ENCODE measurements at regions not wholly inside any gene's neighbourhood (a gene's known extent, or its start where the extent isn't known, plus 50 kb on each side); places are given as distances from the start of the nearest gene placed in this dataset.
"Not testable (repeated sequence)": the region's sequence is repeated elsewhere in the genome, so short reads cannot be mapped to it uniquely, and the experiment has no call there.

DNA sequence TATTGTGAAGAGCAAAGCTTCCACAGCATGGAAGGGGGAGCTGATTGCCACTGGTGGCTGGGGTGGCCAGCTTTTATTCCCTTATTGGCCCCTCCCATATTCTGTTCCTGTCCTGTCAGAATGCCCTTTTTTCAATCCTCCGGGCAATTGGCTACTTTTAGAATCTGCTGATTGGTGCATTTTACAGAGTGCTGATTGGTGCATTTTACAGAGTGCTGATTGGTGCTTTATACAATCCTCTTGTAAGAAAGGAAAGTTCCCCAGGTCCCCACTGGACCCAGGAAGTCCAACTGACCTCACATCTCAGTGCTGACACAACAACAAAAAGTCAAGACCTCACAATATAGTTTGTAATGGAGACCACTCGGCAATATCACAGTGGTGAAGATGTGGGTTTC lies 195.0 kb downstream of the SPATA31A6 start:
- DNase-seq: no peak

DNA sequence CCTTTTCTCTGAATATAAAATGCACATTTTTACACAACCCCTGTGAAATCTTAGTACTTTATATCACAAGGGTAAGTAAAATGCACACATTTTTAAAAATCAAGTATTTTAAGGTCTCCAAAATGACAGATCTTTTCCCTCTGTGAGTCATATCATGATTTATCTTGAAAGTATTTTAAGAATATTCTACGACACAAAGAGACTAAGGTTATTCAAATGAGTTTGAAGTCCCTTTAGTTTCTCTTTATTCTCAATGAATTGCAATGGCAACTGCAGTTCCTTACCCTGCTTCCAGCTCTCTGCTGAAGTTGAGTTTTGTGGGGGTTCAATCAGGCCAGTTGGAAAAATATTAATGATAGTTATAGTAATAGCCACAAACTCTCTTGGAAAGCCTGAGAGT lies 196.1 kb downstream of the SPATA31A6 start:
- not testable (repeated sequence) for DNase-seq

DNA sequence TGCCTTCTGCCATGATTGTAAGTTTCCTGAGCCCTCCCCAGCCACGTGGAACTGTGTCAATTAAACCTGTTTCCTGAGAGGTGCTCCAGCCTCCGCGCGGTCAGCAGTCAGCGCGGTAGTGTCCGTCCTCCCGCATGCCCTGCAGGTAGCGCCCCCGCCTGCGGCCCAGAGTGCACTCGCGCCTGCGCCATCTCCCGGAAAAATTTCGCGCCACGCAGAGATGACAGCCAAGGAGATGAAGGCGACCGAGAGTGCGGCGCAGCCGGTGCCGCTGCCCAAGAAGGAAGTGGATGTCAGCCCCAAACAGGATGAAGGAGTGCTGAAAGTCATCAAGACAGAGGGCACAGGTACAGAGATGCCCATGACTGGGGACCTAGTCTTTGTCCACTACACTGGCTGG lies 201.1 kb downstream of the SPATA31A6 start:
- not testable (repeated sequence) for DNase-seq

DNA sequence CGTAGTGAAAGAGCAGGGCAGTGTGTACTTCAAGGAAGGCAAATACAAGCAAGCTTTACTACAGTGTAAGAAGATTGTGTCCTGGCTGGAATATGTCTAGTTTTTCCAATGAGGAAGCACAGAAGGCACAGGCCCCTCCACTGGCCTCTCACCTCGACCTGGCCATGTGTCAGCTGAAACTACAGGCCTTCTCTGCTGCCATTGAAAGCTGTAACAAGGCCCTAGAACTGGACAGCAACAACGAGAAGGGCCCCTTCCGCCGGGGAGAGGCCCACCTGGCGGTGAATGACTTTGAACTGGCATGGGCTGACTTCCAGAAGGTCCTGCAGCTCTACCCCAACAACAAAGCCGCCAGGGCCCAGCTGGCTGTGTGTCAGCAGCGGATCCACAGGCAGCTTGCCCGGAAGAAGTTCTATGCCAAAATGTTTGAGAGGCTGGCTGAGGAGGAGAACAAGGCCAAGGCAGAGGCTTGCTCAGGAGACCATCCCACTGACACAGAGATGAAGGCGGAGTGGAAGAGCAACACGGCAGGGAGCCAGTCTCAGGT lies 202.2 kb downstream of the SPATA31A6 start:
- not testable (repeated sequence) for DNase-seq

DNA sequence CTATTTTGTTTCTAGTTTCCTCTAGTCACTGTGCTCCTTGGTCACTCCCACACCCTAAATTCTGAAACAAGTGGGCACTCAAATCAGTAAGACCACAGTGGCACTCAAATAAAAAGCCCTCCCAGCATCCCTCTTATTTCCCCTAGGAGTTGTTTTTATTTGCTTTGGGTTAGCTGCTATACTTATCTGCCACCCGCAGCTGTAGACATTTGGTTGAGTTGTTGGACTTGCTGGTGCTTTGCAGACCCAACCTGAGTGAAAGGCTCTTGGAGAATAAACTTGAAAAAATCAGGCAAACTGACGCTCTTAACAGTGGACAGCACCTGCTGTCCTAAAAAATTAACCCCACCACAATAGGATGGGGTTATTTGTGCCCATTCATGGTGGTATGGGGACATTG lies 203.0 kb downstream of the SPATA31A6 start:
- DNase-seq: no peak

DNA sequence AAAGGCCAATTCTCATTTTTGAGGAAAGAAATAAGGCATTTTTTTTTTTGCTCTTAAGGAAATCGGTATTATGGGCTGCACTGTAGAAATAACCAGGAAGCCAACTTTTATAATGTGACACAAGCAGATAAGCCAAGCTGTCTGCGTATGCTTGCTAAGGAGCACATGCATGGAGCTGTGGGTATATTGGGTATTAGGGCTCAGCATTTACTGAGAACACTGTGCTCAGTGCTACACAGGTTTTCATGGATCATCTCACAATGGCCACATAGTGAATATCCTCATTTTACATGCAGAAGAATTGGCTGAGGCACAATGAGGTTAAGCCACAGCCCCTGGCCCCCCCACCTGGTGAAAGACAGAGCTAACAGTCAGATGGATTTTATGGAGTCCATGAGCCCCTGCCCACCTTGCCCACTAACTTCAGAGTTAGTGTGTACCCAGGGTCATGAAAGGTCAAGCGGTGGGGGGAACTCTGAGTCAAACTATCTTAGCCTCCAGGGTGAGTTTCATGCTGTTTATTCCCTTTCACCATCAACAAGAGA lies 204.8 kb downstream of the SPATA31A6 start:
- DNase-seq: no peak

DNA sequence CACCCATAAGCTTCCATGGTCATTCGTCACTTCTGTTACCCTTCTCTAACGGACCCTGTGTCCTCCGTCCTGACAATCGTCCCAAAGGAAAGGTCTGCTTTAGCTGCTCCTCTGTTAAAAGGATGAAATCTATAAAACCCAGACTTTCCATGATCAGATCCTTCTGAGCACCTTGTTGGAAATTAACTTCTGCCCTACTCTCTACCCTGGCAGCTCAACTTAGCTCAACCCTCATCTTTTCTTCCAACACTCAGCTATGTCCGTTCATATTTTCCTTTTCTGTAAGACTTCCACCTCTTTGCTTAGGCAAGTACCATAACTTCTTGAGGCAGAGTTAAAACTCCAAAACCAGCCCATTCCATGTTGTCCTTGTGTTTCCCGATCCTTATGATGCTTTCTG lies 205.4 kb downstream of the SPATA31A6 start:
- DNase-seq: no peak

DNA sequence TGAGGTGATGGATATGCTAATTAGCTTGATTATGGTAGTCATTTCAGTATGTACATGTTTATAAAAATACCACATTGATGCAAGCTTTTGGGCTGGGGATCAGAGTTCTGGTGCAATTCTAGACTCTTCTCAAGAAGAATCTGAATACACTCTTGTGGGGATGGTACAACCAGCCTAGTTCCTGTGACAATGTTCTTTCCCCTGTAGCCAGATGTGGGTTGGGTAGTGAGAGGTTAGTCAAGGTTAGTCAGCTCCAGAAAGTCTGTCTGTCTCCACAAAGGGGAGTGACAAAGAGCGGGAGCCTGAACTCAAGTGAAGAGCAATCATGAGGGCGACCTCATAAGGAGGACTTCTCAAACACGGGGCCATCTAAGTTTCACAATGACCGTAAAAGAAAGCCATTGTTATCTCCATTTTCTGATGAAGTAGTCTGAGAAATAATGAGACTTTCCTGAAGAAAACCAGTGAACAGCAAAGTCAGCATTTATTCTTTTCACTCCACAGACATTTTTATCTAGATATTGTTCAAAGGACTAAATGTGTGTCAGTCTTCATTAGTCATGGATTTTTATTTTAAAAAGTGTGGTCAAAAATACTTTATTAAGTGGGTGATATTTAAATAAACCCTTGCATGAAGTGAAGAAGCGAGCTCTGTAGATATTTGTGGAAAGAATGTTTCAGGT lies 209.5 kb downstream of the SPATA31A6 start:
- not testable (repeated sequence) for DNase-seq

DNA sequence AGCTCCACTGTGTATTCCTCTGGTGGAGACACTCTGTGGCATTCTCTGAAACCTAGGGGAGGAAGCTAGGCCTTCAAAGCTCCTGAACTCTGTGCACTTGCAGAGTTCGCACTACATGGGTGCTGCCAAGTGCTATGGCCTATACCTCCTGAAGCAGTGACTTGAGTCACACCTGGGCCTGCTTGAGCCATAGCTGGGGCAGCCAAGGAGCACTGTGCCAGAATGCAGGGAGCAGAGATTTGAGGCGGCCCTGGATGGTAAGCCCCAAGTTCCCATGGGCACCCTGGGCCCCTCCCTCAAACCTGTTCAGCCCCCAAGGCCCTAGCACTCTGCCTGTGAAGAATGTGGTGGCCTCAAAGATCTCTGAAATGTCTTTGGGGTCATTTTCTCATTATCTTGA lies 212.9 kb downstream of the SPATA31A6 start:
- no peak for DNase-seq

DNA sequence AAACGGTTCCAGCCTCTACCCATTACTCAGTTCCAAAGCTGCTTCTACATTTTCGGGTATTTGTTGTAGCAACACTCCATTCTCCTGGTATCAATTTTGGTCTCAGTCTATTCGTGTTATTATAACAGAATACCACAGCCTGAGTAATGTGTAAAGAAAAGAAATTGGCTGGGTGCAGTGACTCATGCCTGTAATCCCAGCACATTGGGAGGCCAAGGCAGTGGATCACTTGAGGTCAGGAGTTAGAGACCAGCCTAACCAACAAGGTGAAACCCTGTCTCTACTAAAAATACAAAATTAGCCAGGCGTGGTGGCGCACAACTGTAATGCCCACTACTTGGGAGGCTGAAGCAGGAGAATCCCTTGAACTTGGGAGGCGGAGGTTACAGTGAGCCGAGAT lies 213.9 kb downstream of the SPATA31A6 start:
- DNase-seq: not testable (repeated sequence)

DNA sequence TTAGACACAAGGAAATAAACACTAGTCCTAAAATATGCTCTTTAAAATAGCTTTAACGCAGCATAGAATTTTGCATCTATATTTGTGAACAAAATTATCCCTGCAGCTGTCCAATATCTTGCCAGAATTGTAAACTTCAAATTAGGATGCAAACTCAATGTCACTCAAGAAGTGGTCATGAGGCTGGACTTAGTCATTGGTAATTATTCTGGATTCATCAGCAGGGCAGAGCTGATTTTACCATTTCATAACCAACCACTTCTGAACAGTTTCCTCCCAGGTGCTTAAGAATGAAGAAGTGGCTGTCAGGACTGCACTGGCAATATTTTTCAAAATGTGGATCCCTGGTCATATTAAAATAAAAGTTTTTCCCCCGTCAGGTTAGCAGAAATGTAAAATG lies 219.5 kb downstream of the SPATA31A6 start:
- DNase-seq: not testable (repeated sequence)

DNA sequence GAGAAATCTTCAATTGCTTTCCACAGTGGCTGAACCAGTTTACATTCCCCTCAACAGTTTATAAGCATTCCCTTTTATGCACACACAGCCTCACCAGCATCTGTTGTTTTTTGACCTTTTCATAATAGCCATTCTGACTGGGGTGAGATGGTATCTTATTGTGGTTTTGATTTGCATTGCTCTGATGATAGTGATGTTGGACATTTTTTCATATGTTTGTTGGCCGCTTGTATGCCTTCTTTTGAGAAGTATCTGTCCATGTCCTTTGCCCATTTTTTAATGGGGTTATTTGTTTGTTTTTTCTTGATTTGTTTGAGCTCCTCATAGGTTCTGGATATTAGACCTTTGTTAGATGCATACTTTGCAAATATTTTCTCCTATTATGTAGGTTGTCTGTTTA lies 226.1 kb downstream of the SPATA31A6 start:
- not testable (repeated sequence) for DNase-seq

DNA sequence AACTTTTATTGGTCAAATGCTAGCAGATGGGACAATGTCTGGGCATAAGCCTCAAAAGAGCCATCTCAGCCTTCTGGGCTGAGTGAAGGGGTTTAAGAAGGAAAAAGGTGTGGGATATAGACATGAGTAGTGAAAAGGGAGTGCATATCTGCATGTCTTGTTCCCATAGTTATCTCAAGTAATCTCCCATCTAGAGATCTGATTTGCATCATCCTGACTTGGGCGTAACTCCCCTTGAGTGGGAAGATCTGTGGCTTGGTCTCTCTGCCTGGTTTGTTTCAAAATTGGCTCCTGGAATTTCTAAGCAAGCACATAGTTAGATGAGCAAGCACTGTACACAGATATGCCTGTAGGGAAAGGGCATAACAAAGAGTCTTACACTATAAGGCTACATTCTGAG lies 228.9 kb downstream of the SPATA31A6 start:
- DNase-seq: not testable (repeated sequence)

DNA sequence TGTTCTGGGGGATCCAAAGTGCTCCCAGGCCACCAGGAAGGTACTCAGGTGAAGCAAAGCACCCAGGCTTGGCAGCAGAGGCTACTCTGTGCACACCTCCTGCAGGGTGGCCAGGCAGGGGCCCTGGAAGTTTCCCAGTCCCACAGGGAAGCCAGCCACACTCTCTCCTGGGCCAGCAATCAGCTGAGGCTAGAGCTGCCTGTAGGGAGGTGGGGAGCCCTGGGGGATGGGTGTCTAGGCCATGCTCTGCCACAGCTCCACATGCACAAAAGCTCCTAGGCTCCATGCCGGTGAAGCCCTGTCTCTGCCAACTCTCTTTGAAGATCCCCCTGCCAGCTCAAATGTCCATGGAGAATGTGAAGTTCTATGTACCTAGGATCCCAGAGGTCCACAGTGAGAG lies 231.4 kb downstream of the SPATA31A6 start:
- not testable (repeated sequence) for DNase-seq

DNA sequence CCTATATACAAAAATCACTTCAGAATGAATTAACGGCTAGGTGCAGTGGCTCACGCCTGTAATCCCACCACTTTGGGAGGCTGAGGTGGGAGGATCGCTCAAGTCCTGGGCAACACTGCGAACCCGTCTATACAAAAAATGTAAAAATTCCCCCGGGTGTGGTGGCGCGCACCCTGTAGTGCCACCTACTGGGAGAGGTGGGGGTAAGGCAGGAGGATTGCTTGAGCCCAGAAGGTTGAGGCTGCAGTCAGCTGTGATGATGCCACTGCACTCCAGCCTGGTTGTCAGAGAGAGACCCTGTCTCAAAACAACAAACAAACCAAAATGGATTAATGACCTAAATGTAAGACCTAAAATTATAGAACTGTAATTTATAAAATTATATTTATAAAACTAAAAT lies 236.2 kb downstream of the SPATA31A6 start:
- DNase-seq: not testable (repeated sequence)

DNA sequence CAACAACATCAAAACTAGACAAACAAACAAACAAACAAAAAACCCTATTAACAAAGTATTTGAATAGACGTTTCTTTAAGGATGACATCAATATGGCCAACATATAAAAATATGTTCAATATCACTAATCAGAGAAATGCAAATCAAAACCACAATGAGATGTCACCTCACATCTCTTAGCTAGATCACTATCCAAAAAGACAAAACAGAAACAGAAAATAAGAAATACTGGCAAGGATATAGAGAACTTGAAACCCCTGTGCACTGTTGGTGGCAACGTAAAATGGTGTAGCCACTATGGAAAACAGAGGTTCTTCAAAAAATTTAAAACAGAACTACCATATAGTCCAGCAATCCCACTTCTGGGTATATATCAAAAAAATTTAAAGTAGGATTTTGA lies 236.9 kb downstream of the SPATA31A6 start:
- not testable (repeated sequence) for DNase-seq

DNA sequence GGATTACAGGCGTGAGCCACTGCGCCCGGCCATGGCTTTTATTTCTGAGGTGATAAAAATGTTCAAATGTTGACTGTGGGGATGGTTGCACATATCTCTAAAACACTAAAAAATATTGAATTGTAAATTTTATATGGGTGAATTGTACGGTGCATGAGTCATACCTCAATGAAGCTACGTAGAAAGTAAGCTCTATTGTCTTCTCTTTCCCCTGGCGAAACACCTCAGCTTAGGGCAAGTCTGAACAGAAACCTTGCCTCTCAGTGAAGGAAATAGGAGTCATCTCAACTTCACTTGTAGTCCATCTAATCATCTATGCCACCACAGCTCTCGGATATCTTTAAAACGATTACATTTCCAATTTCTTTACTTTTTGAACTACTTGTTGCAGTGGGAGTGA lies 238.2 kb downstream of the SPATA31A6 start:
- DNase-seq: not testable (repeated sequence)

DNA sequence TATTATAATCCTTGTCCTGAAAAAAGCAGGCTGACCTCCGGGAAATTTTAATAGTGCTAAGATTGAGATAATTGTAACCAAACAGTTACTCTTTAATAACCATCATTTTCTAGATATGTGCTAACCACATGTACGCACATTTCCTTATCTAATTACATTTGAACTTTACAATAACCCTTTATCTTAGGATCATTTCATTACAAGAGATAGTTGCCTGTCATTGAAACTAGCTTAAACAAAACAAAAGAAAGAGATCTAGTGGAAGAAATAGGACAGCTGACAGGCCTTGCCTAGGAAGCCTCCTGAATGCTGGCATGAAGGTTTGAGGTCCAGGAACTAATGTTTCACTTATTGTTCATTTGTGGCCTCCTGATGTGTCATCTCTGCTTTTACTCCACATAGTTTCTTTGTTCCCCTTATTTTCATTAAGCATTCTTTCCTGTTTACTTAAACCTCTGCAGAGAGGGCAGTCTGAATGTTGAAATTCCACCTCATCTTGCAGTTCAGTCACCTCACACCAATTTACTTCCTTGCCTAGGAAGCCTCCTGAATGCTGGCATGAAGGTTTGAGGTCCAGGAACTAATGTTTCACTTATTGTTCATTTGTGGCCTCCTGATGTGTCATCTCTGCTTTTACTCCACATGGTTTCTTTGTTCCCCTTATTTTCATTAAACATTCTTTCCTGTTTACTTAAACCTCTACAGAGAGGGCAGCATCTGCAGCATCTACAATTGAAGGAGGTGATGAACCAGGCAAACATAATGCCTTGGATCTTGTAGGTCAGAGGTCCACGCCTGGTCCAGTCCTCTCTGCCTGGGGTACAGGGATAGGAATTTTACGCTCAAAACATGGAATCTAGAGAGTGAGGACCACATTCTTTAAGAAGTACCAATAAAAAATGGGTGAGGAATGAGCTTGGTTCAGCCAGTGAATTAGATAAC lies 247.5 kb downstream of the SPATA31A6 start:
- DNase-seq: not testable (repeated sequence)

DNA sequence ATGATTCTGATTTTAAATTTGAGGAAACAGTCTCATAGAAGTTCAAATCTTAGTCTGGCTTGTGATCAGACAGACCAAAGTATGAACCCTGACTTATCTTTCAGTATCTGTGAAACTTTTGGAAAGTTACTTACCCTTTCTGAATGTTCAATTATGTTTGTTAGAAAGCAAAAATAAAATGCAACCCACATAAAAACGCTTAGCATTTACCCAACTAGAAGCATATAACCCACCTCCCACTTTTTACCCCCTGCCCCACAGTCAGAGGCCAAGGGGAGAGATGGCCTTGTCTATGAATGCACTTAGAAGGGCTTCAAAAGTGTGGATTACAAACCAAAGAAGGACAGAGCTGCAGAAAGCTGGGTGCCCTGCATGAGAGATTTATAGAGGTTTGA lies 248.2 kb downstream of the SPATA31A6 start:
- not testable (repeated sequence) for DNase-seq

DNA sequence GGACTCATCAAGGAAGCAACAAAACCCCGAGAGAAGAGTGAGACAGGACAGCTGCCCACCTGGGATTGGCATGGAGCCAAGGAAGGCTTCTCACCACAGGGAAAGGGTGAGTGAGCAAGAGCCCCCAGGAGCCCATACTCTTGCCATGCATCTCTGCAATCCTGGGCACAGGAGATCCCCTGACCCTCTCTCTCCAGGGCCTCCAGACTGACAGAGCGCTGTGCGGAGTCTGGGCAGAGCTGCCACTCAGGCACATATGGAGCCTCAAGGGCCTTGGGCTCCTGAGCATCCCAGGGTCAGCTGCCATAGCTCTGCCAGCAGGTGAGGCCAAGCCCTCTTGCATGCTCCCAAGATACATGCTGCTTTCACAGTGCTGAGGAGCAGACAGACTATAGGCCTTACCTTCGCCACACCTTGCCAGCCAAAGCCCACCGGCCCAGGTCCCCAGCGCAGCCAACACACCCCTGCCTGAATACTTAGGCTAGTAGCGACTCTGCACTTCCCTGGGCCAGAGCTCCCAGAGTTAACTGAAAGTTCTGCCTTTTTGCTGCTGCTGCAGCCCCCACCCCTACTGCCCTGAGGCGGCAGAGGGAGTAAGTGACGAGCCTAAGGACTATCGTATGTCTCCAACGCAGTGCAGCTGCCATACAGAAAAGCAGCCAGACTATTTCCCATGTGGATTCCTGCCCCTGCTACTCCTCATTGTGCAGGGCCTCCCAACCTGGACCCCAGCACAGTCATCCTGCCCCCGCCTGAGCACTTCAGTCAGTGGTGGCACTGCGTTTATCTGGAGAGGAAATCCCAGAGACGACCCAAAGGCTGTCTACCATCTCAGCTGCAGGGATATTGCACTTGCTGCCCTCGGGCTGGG lies 251.6 kb downstream of the SPATA31A6 start:
- DNase-seq: not testable (repeated sequence)

DNA sequence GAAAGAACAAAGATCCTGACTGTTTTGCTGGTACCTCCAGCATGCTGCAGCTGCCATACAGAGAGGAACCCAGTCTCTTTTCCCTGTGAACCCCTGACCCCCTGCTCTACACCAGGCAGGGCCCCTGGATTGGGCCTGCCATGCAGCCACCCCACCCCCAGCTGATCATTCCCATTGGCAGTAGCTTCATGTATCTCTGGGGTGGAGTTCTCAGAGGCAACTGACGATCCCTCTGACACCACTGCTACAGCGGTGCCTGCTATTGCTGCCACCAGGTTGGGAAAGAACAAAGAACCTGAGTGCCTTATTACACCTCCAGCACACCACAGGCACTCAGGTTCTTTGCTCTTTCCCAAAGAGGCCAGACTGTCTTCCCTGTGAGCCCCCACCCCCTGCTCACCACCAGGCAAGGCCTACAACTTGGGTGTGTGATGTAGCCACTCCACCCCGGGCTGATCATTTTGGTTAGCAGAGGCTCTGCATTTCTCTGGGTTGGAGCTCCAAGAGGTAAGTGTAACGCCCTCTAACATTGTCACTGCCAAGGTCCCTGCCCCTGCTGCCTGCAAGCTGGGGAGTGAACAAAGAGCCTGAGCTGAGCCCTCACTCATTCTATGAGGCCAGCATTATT lies 252.4 kb downstream of the SPATA31A6 start:
- DNase-seq: not testable (repeated sequence)

All from T-helper 9 cell (primary cell).